ENCODE measurements at regions not wholly inside any gene's neighbourhood (a gene's known extent, or its start where the extent isn't known, plus 50 kb on each side); places are given as distances from the start of the nearest gene placed in this dataset.

DNA sequence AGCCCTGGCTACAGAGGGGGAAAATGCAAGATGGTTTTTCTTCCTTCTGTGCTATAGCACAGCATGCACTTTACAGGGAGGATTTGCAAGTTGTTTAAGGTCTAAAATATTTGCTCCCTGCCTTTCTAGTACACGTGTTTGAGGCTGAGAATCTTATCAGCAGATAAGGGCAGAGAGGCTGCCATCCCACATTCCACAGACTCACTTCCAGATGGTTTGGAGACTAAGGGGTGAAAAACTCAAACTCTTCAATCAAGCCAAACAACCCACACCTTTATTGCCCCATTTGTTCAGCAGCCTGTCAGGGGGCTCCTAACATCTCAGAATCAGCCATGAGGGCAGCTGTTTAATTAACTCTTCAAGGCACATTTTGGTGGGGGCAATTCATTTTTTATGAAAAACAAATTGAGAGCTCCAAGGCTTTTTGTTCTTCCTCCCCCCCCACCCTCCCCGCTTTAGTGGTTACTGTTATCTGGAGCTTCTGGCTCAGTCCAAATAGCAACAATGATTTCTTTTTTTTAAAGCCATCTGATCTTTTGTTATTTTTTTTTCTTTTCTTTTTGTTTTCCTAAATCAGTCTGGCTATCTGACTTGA lies 242.6 kb upstream of the NT5C1B start:
- Histone ChIP-seq H3K79me2 (ENCODE audit: insufficient read depth, low read length) (no peaks in the 10 kb centered on the region), H2AFZ (ENCODE audit: low read length) (no peak overlapping the region), H4K20me1 (ENCODE audit: insufficient read depth, low read length, poor library complexity, severe bottlenecking) (no peaks in the 10 kb centered on the region), H3K36me3 (ENCODE audit: insufficient read depth, low read length) (no peaks in the 10 kb centered on the region), H3K9me3 (ENCODE audit: insufficient read depth, low read depth, low read length) (no peaks in the 10 kb centered on the region), H3K27me3 (ENCODE audit: insufficient read depth, low read length, poor library complexity, severe bottlenecking) (no peaks in the 10 kb centered on the region), H3K4me1 (ENCODE audit: insufficient read depth, low read length, poor library complexity, severe bottlenecking) (no peaks in the 10 kb centered on the region), H3K9ac (ENCODE audit: low read depth, low read length, poor library complexity, severe bottlenecking) (no peak overlapping the region), H3K4me2 (ENCODE audit: low read depth, low read length, poor library complexity, severe bottlenecking) (no peak overlapping the region), H3F3A (ENCODE audit: low read depth) (no peaks in the 10 kb centered on the region), H3K4me3 (ENCODE audit: low read length, poor library complexity, severe bottlenecking) (no peak overlapping the region), H3K9me2 (replicated peaks; ENCODE audit: low read depth, low read length) (no peaks in the 10 kb centered on the region)
- no peak for TF ChIP-seq CTCF (conservative IDR thresholded peaks at IDR 0.05; ENCODE audit: low read length)
- TF ChIP-seq EZH2phosphoT487 (IDR thresholded peaks at IDR 0.05; ENCODE audit: borderline replicate concordance), result no peak

- H3K4me1 ChIP-seq (ENCODE audit: insufficient read depth, low read length, poor library complexity, severe bottlenecking), result no peaks in the 10 kb centered on the region
- H3K27me3 ChIP-seq (ENCODE audit: insufficient read depth, low read length, poor library complexity, severe bottlenecking), result no peaks in the 10 kb centered on the region
- H3K4me2 ChIP-seq (ENCODE audit: low read depth, low read length, poor library complexity, severe bottlenecking), result no peak overlapping the region
- no peak overlapping the region for H3K4me3 ChIP-seq (ENCODE audit: low read length, poor library complexity, severe bottlenecking)
- H3K36me3 ChIP-seq (ENCODE audit: insufficient read depth, low read length), result no peaks in the 10 kb centered on the region
- H3K9me2 ChIP-seq (replicated peaks; ENCODE audit: low read depth, low read length), result no peaks in the 10 kb centered on the region
- H3K79me2 ChIP-seq (ENCODE audit: insufficient read depth, low read length), result no peaks in the 10 kb centered on the region
- no peaks in the 10 kb centered on the region for H3F3A ChIP-seq (ENCODE audit: low read depth)
- no peak for TF ChIP-seq EZH2phosphoT487 (IDR thresholded peaks at IDR 0.05; ENCODE audit: borderline replicate concordance)
- no peak for TF ChIP-seq CTCF (conservative IDR thresholded peaks at IDR 0.05; ENCODE audit: low read length)
- no peak overlapping the region for H2AFZ ChIP-seq (ENCODE audit: low read length)
- H3K9ac ChIP-seq (ENCODE audit: low read depth, low read length, poor library complexity, severe bottlenecking), result no peak overlapping the region
- no peaks in the 10 kb centered on the region for H4K20me1 ChIP-seq (ENCODE audit: insufficient read depth, low read length, poor library complexity, severe bottlenecking)
- no peaks in the 10 kb centered on the region for H3K9me3 ChIP-seq (ENCODE audit: insufficient read depth, low read depth, low read length)
Observed at GRCh38 chr2:18830962-18831361, 241.6 kb upstream of the NT5C1B start.

- TF ChIP-seq CTCF (conservative IDR thresholded peaks at IDR 0.05; ENCODE audit: low read length) (no peak), EZH2phosphoT487 (IDR thresholded peaks at IDR 0.05; ENCODE audit: borderline replicate concordance) (no peak)
- Histone ChIP-seq H4K20me1 (ENCODE audit: insufficient read depth, low read length, poor library complexity, severe bottlenecking) (no peaks in the 10 kb centered on the region), H3K4me2 (ENCODE audit: low read depth, low read length, poor library complexity, severe bottlenecking) (no peak overlapping the region)
Observed at GRCh38 chr2:18829976-18830375, 240.6 kb upstream of the NT5C1B start.

More at GRCh38 chr2:18829976-18830375, 240.6 kb upstream of the NT5C1B start:
- no peaks in the 10 kb centered on the region for H3K79me2 ChIP-seq (ENCODE audit: insufficient read depth, low read length)
- no peak overlapping the region for H2AFZ ChIP-seq (ENCODE audit: low read length)
- H3K4me1 ChIP-seq (ENCODE audit: insufficient read depth, low read length, poor library complexity, severe bottlenecking), result no peaks in the 10 kb centered on the region
- no peak overlapping the region for H3K9ac ChIP-seq (ENCODE audit: low read depth, low read length, poor library complexity, severe bottlenecking)
- no peaks in the 10 kb centered on the region for H3K9me3 ChIP-seq (ENCODE audit: insufficient read depth, low read depth, low read length)
- no peak overlapping the region for H3K4me3 ChIP-seq (ENCODE audit: low read length, poor library complexity, severe bottlenecking)
- no peaks in the 10 kb centered on the region for H3K27me3 ChIP-seq (ENCODE audit: insufficient read depth, low read length, poor library complexity, severe bottlenecking)
- H3K36me3 ChIP-seq (ENCODE audit: insufficient read depth, low read length), result no peaks in the 10 kb centered on the region
- H3K9me2 ChIP-seq (replicated peaks; ENCODE audit: low read depth, low read length), result no peaks in the 10 kb centered on the region
- H3F3A ChIP-seq (ENCODE audit: low read depth), result no peaks in the 10 kb centered on the region

Measured in Loucy (cell line).